H1 (cell line): ENCODE measurements at regions not wholly inside any gene's neighbourhood (a gene's known extent, or its start where the extent isn't known, plus 50 kb on each side); places are given as distances from the start of the nearest gene placed in this dataset.
A peak's percentile ranks its signal among the peaks of the same experiment; 100 is the strongest.

Source experiments
- CTCF ChIA-PET: fragments of 300-600 bp; sonication (Branson Sonifier 250); formaldehyde crosslinking; loops from one replicate; lab custom pipeline; 2021; ENCODE audit not compliant: partially characterized antibody; lab: Charles Lee
- POLR2A ChIA-PET: fragments of 300-600 bp; sonication (Branson Sonifier 250); formaldehyde crosslinking; loops from one replicate; lab custom pipeline; 2021; ENCODE audit warnings: inconsistent platforms; ENCODE audit not compliant: partially characterized antibody; lab: Charles Lee
- DNase-seq, 2 experiments: peaks; one replicate each; pipeline versions ENCODE4 v3.0.0 to v3.0.0-alpha.2; 2010 to 2022; ENCODE audit warnings: low spot score in 2 of 2, low read depth in 1 of 2, mixed read lengths in 1 of 2
- FAIRE-seq: peaks from 2 replicates; lab custom pipeline; 2011; peaks lifted over from hg19 to GRCh38; lab: Jason Lieb, UNC
- H2AFZ ChIP-seq: 2 replicates; pipeline ENCODE4 v1.8.1; 2012; ENCODE audit warnings: low read length, inconsistent platforms
- H2AK5ac ChIP-seq: 2 replicates; pipeline ENCODE4 v1.6.1; 2013; ENCODE audit warnings: low read depth, low read length
- H2BK120ac ChIP-seq: replicated peaks from 2 replicates; pipeline ENCODE3; 2013; ENCODE audit warnings: low read depth, low read length, inconsistent platforms
- H2BK12ac ChIP-seq: 2 replicates; pipeline ENCODE4 v1.6.1; 2013; ENCODE audit warnings: low read depth, low read length
- H2BK15ac ChIP-seq: 2 replicates; pipeline ENCODE4 v1.6.1; 2013; ENCODE audit warnings: low read length
- H2BK20ac ChIP-seq: 2 replicates; pipeline ENCODE4 v1.6.1; 2013; ENCODE audit warnings: low read length
- H2BK5ac ChIP-seq: 2 replicates; pipeline ENCODE4 v1.6.1; 2013; ENCODE audit warnings: low read depth, low read length
- H3K14ac ChIP-seq: 2 replicates; pipeline ENCODE4 v1.6.1; 2013; ENCODE audit warnings: inconsistent platforms; ENCODE audit not compliant: insufficient read length
- H3K18ac ChIP-seq: 2 replicates; pipeline ENCODE4 v1.6.1; 2013; ENCODE audit warnings: low read length; ENCODE audit errors: extremely low read depth
- H3K23ac ChIP-seq: 2 replicates; pipeline ENCODE4 v1.6.1; 2013; ENCODE audit warnings: inconsistent platforms; ENCODE audit not compliant: insufficient read length
- H3K23me2 ChIP-seq: 2 replicates; pipeline ENCODE4 v1.6.1; 2013; ENCODE audit warnings: low read depth, low read length
- H3K27ac ChIP-seq: 2 replicates; pipeline ENCODE4 v1.6.1; 2011; ENCODE audit warnings: low read depth, low read length, inconsistent platforms
- H3K27me3 ChIP-seq, 4 experiments: replicated peaks in 1 of 4; 1 replicate in 1 of 4; 2 replicates in 3 of 4; pipeline versions ENCODE4 v1.6.1 to v1.8.1; 2011 to 2013; ENCODE audit warnings: low read length in 3 of 4, mild to moderate bottlenecking in 3 of 4, inconsistent platforms in 2 of 4, mixed read lengths in 2 of 4, moderate library complexity in 1 of 4; ENCODE audit not compliant: control insufficient read depth in 3 of 4, insufficient read depth in 3 of 4; ENCODE audit errors: extremely low read depth in 1 of 4
- H3K36me3 ChIP-seq, 4 experiments: 2 replicates each; pipeline versions ENCODE4 v1.6.1 to v1.8.1; 2011 to 2013; ENCODE audit warnings: mild to moderate bottlenecking in 4 of 4, low read length in 3 of 4, moderate library complexity in 2 of 4, control low read depth in 1 of 4, inconsistent platforms in 1 of 4; ENCODE audit not compliant: insufficient read depth in 4 of 4, control insufficient read depth in 2 of 4
- H3K4ac ChIP-seq: replicated peaks from 2 replicates; pipeline ENCODE3; 2013; ENCODE audit warnings: low read length, low read depth, mixed read lengths, inconsistent platforms; ENCODE audit not compliant: insufficient read length
- H3K4me1 ChIP-seq, 4 experiments: replicated peaks in 1 of 4; 1 replicate in 1 of 4; 2 replicates in 3 of 4; pipeline versions ENCODE4 v1.6.1 to v1.8.1; 2011 to 2013; ENCODE audit warnings: low read length in 3 of 4, inconsistent platforms in 2 of 4, mixed read lengths in 1 of 4; ENCODE audit not compliant: insufficient read depth in 4 of 4, control insufficient read depth in 3 of 4
- H3K4me2 ChIP-seq, 2 experiments: 2 replicates each; pipeline versions ENCODE4 v1.6.1 to v1.8.1; 2011 to 2013; ENCODE audit warnings: low read depth in 2 of 2, low read length in 2 of 2, control low read depth in 1 of 2, inconsistent platforms in 1 of 2, mild to moderate bottlenecking in 1 of 2; ENCODE audit not compliant: insufficient read depth in 1 of 2
- H3K4me3 ChIP-seq, 4 experiments: fragments of 200-600, 300-600 bp in 1 of 4; sonication (generic), shearing (Covaris generic), sonication (Bioruptor Twin) in 1 of 4; 2 replicates each; pipeline versions ENCODE4 v1.5.1 to v1.8.1; 2011 to 2016; ENCODE audit warnings: low read length in 4 of 4, low read depth in 3 of 4, control low read depth in 2 of 4, inconsistent platforms in 2 of 4, mild to moderate bottlenecking in 2 of 4, mixed read lengths in 1 of 4, moderate library complexity in 1 of 4; ENCODE audit not compliant: insufficient read depth in 2 of 4; ENCODE audit errors: extremely low read depth in 1 of 4
- H3K56ac ChIP-seq: replicated peaks from 2 replicates; pipeline ENCODE3; 2013; ENCODE audit warnings: low read depth, mild to moderate bottlenecking, mixed read lengths, low read length, inconsistent platforms; ENCODE audit not compliant: insufficient read length
- H3K79me1 ChIP-seq: 2 replicates; pipeline ENCODE4 v1.6.1; 2013; ENCODE audit warnings: low read depth, low read length, control low read depth
- H3K79me2 ChIP-seq, 2 experiments: 2 replicates each; pipeline versions ENCODE4 v1.6.1 to v1.8.1; 2012 to 2013; ENCODE audit warnings: low read length in 2 of 2, mild to moderate bottlenecking in 2 of 2, inconsistent platforms in 1 of 2; ENCODE audit not compliant: insufficient read depth in 2 of 2, control insufficient read depth in 1 of 2
- H3K9ac ChIP-seq, 4 experiments: replicated peaks in 1 of 4; 1 replicate in 1 of 4; 2 replicates in 3 of 4; pipeline versions ENCODE4 v1.6.1 to v1.8.1; 2011 to 2013; ENCODE audit warnings: low read depth in 3 of 4, low read length in 3 of 4, control low read depth in 2 of 4, mild to moderate bottlenecking in 2 of 4, moderate library complexity in 2 of 4, inconsistent platforms in 1 of 4; ENCODE audit errors: extremely low read depth in 1 of 4
- H3K9me3 ChIP-seq, 2 experiments: 2 replicates each; pipeline versions ENCODE4 v1.6.1 to v1.8.1; 2012 to 2013; ENCODE audit warnings: mild to moderate bottlenecking in 2 of 2, moderate library complexity in 2 of 2, control low read depth in 1 of 2, inconsistent platforms in 1 of 2, low read depth in 1 of 2, low read length in 1 of 2, mixed read lengths in 1 of 2; ENCODE audit not compliant: insufficient read depth in 2 of 2
- H4K20me1 ChIP-seq, 2 experiments: replicated peaks in 1 of 2; 2 replicates each; pipeline versions ENCODE3 to v1.8.1; 2011 to 2013; ENCODE audit warnings: inconsistent platforms in 2 of 2, low read length in 2 of 2, mild to moderate bottlenecking in 1 of 2; ENCODE audit not compliant: insufficient read depth in 2 of 2, control insufficient read depth in 1 of 2
- H4K5ac ChIP-seq: 2 replicates; pipeline ENCODE4 v1.6.1; 2013; ENCODE audit warnings: low read length, low read depth, mixed read lengths, inconsistent platforms; ENCODE audit not compliant: insufficient read length
- H4K8ac ChIP-seq: 2 replicates; pipeline ENCODE4 v1.8.0; 2013; ENCODE audit warnings: mild to moderate bottlenecking, moderate library complexity, low read length, inconsistent platforms; ENCODE audit not compliant: insufficient read depth; ENCODE audit errors: extremely low read depth
- H4K91ac ChIP-seq: replicated peaks from 2 replicates; pipeline ENCODE3; 2013; ENCODE audit warnings: low read length, mixed read lengths, inconsistent platforms; ENCODE audit not compliant: insufficient read length
- JUND ChIP-seq: IDR thresholded peaks from 2 replicates; pipeline ENCODE4 v1.6.1; 2011; ENCODE audit warnings: mild to moderate bottlenecking, improper control_type of control experiment, low read length
- SRF ChIP-seq: IDR thresholded peaks from 2 replicates; pipeline ENCODE4 v1.6.1; 2011; ENCODE audit warnings: mild to moderate bottlenecking, low read depth, low read length, moderate library complexity
- ZNF274 ChIP-seq: IDR thresholded peaks from 2 replicates; pipeline ENCODE4 v1.7.0; 2012; ENCODE audit warnings: low read length, borderline replicate concordance; ENCODE audit errors: extremely low read depth
- WGBS, 2 experiments: shearing (Covaris generic) in 1 of 2; methylation state at CpG; one replicate each; pipeline versions ENCODE4 v1.1.6 to v1.1.7; 2013 to 2015; ENCODE audit warnings: low lambda C conversion rate in 2 of 2, mixed read lengths in 2 of 2, inconsistent platforms in 1 of 2, low coverage in 1 of 2, missing lambda C conversion rate in 1 of 2; ENCODE audit not compliant: insufficient replicate concordance in 2 of 2, insufficient coverage in 1 of 2, insufficient read length in 1 of 2; ENCODE audit errors: extremely low coverage in 1 of 2, missing lambda C conversion rate in 1 of 2; 5-methylcytosine and 5-hydroxymethylcytosine counted together

GRCh38 chr5:142446131-142446959 is 121.5 kb upstream of the SPRY4 start:
- Histone ChIP-seq H3K79me1 (no peaks in the 10 kb centered on the region), H2AFZ (no peak overlapping the region), H3K56ac (no peak overlapping the region), H3K9me3 (no peaks in the 10 kb centered on the region), H3K4me2 (no peak overlapping the region), H3K23ac (no peak overlapping the region), H3K9ac (no peak overlapping the region), H3K18ac (no peak overlapping the region), H3K36me3 (no peaks in the 10 kb centered on the region), H2BK15ac (no peak overlapping the region), H4K8ac (no peak overlapping the region), H2BK120ac (no peak overlapping the region), H3K27me3 (no peaks in the 10 kb centered on the region), H2BK20ac (no peak overlapping the region), H3K4me1 (peaks cover 0 to 5% (median under 1%) of the 10 kb centered on the region in 4 experiments; a peak in 2 of 7 replicates), H2BK12ac (no peak overlapping the region), H4K5ac (no peak overlapping the region), H4K20me1 (no peaks in the 10 kb centered on the region), H3K79me2 (no peaks in the 10 kb centered on the region), H3K27ac (no peak overlapping the region), H3K4me3 (no peak overlapping the region), H3K23me2 (no peaks in the 10 kb centered on the region; the same call in 1 of the 2 replicates), H4K91ac (no peak overlapping the region), H3K4ac (no peak overlapping the region), H2AK5ac (no peak overlapping the region), H2BK5ac (no peak overlapping the region), H3K14ac (no peak overlapping the region)
- DNase-seq (no peak), FAIRE-seq (no peak)
- TF ChIP-seq JUND (no peak), SRF (peak; percentile 60; the same call in 1 of the 2 replicates), ZNF274 (no peak)
- WGBS, 2 experiments: 82 to 100% methylated on average over 1 to 5 of the region's 5 CpGs
- CTCF ChIA-PET: interaction anchor here (0.7 to 1.2 kb wide), 2 partner anchors 13 to 119 kb away, joined by 3 read pairs; no protein-coding TSS in a partner anchor
- POLR2A ChIA-PET: interaction anchor here (0.6 kb wide), 1 partner anchor 24 kb away, joined by 3 read pairs; no protein-coding TSS in a partner anchor
